ENCODE measurements at regions not wholly inside any gene's neighbourhood (a gene's known extent, or its start where the extent isn't known, plus 50 kb on each side); places are given as distances from the start of the nearest gene placed in this dataset.

GRCh38 chr20:12699374-12700228 lies 309.2 kb upstream of the SPTLC3 start:
- H3K4me3 ChIP-seq (replicated peaks in 1 of 3): no peak overlapping the region
- no peaks in the 10 kb centered on the region for H3K9me3 ChIP-seq
- intact Hi-C loops (cut with DNase I): no loop called here
- no peak overlapping the region for H3K27ac ChIP-seq
- TF ChIP-seq CTCF (IDR thresholded peaks at IDR 0.05): no peak
- no peak for TF ChIP-seq POLR2A (IDR thresholded peaks at IDR 0.05)
- no peaks in the 10 kb centered on the region for H3K27me3 ChIP-seq
- no peaks in the 10 kb centered on the region for H3K36me3 ChIP-seq
- no peak for DNase-seq
- H3K4me1 ChIP-seq: no peaks in the 10 kb centered on the region
- 47 to 65% methylated on average over 5 of the region's 5 CpGs for WGBS, 2 donors

- DNase-seq: no peak
- intact Hi-C loops (cut with DNase I): no loop called here
- TF ChIP-seq POLR2A (IDR thresholded peaks at IDR 0.05) (no peak), CTCF (IDR thresholded peaks at IDR 0.05) (no peak)
- Histone ChIP-seq H3K27ac (no peak overlapping the region), H3K9me3 (no peaks in the 10 kb centered on the region), H3K36me3 (no peaks in the 10 kb centered on the region), H3K4me3 (replicated peaks in 1 of 3) (no peak overlapping the region), H3K27me3 (no peaks in the 10 kb centered on the region), H3K4me1 (no peaks in the 10 kb centered on the region)
- WGBS, 2 donors: 86 to 93% methylated on average over 9 of the region's 9 CpGs
Observed at GRCh38 chr20:12700701-12701100, 308.1 kb upstream of the SPTLC3 start.

- Histone ChIP-seq H3K36me3 (no peaks in the 10 kb centered on the region), H3K4me3 (replicated peaks in 1 of 3) (no peak overlapping the region), H3K27me3 (no peaks in the 10 kb centered on the region), H3K9me3 (no peaks in the 10 kb centered on the region), H3K4me1 (no peaks in the 10 kb centered on the region), H3K27ac (no peak overlapping the region)
- intact Hi-C loops (cut with DNase I): no loop called here
- 81 to 87% methylated on average over 1 of the region's 1 CpG for WGBS, 2 donors
- no peak for TF ChIP-seq CTCF (IDR thresholded peaks at IDR 0.05)
- TF ChIP-seq POLR2A (IDR thresholded peaks at IDR 0.05): no peak
- DNase-seq: no peak
Observed at GRCh38 chr20:12702312-12702711, 306.5 kb upstream of the SPTLC3 start.

- Histone ChIP-seq H3K36me3 (no peaks in the 10 kb centered on the region), H3K27ac (no peak overlapping the region), H3K9me3 (no peaks in the 10 kb centered on the region), H3K4me1 (no peaks in the 10 kb centered on the region), H3K4me3 (replicated peaks in 1 of 3) (no peak overlapping the region), H3K27me3 (no peaks in the 10 kb centered on the region)
- WGBS, 2 donors: 80 to 86% methylated on average over 2 of the region's 2 CpGs
- no peak for TF ChIP-seq CTCF (IDR thresholded peaks at IDR 0.05)
- TF ChIP-seq POLR2A (IDR thresholded peaks at IDR 0.05): no peak
- DNase-seq: no peak
- intact Hi-C loops (cut with DNase I): no loop called here
Observed at GRCh38 chr20:12715371-12715770, 293.4 kb upstream of the SPTLC3 start.

GRCh38 chr20:12715991-12716680 lies 292.6 kb upstream of the SPTLC3 start:
- Histone ChIP-seq H3K4me3 (replicated peaks in 1 of 3) (no peak overlapping the region), H3K27me3 (no peaks in the 10 kb centered on the region), H3K27ac (no peak overlapping the region), H3K4me1 (no peaks in the 10 kb centered on the region), H3K9me3 (no peaks in the 10 kb centered on the region), H3K36me3 (no peaks in the 10 kb centered on the region)
- 81 to 89% methylated on average over 3 of the region's 3 CpGs for WGBS, 2 donors
- intact Hi-C loops (cut with DNase I): no loop called here
- no peak for TF ChIP-seq CTCF (IDR thresholded peaks at IDR 0.05)
- TF ChIP-seq POLR2A (IDR thresholded peaks at IDR 0.05): no peak
- DNase-seq: no peak
